SK-N-SH (cell line): ENCODE measurements at regions not wholly inside any gene's neighbourhood (a gene's known extent, or its start where the extent isn't known, plus 50 kb on each side); places are given as distances from the start of the nearest gene placed in this dataset.

Source experiments
- CTCF ChIA-PET: fragments of 300-600, 350-600 bp; formaldehyde crosslinking; extraction: SDS; loops from one replicate; lab custom pipeline; 2021; lab: Yijun Ruan, JAX
- POLR2A ChIA-PET: fragments of 350-600 bp; sonication (Branson Sonifier 250); formaldehyde crosslinking; extraction: SDS; loops from one replicate; lab custom pipeline; 2020; ENCODE audit warnings: antibody characterized with exemption, inconsistent platforms; lab: Yijun Ruan, JAX
- DNase-seq: peaks from one replicate; pipeline ENCODE4 v3.0.0; 2012
- H2AFZ ChIP-seq: fragments of 200-600 bp; sonication (generic); 2 replicates; pipeline ENCODE4 v1.8.1; 2016; ENCODE audit warnings: antibody characterized with exemption, mild to moderate bottlenecking, low read depth
- H3F3A ChIP-seq: fragments of 200-600 bp; sonication (generic); replicated peaks from 2 replicates; pipeline ENCODE3; 2016; ENCODE audit warnings: antibody characterized with exemption, mild to moderate bottlenecking; ENCODE audit not compliant: insufficient read depth
- H3K27ac ChIP-seq, 2 experiments: fragments of 200-500 bp in 1 of 2; fragments of 200-600 bp in 1 of 2; sonication (Bioruptor generic) in 1 of 2; sonication (generic), shearing (Covaris generic) in 1 of 2; 2 replicates each; pipeline versions ENCODE4 v1.5.1 to v1.6.1; 2014 to 2016; ENCODE audit warnings: low read depth in 2 of 2, inconsistent platforms in 1 of 2, low read length in 1 of 2, mild to moderate bottlenecking in 1 of 2, mixed read lengths in 1 of 2
- H3K27me3 ChIP-seq: fragments of 200-600 bp; sonication (generic), shearing (Covaris generic); 2 replicates; pipeline ENCODE4 v1.6.1; 2016; ENCODE audit warnings: mixed run types; ENCODE audit not compliant: insufficient read depth
- H3K36me3 ChIP-seq, 2 experiments: fragments of 200-500 bp in 1 of 2; fragments of 200-600 bp in 1 of 2; sonication (Bioruptor generic) in 1 of 2; sonication (generic) in 1 of 2; replicated peaks in 1 of 2; 2 replicates each; pipeline versions ENCODE3 to v1.5.1; 2014 to 2016; ENCODE audit warnings: low read length in 1 of 2, mild to moderate bottlenecking in 1 of 2; ENCODE audit not compliant: insufficient read depth in 2 of 2, control insufficient read depth in 1 of 2
- H3K4me1 ChIP-seq, 2 experiments: fragments of 200-500 bp in 1 of 2; fragments of 200-600 bp in 1 of 2; sonication (Bioruptor generic) in 1 of 2; sonication (generic), shearing (Covaris generic) in 1 of 2; 2 replicates each; pipeline versions ENCODE4 v1.5.1 to v1.6.1; 2014 to 2016; ENCODE audit warnings: low read depth in 1 of 2, low read length in 1 of 2, mixed run types in 1 of 2; ENCODE audit not compliant: insufficient read depth in 2 of 2, control insufficient read depth in 1 of 2
- H3K4me2 ChIP-seq: fragments of 200-600 bp; sonication (generic), shearing (Covaris generic); 2 replicates; pipeline ENCODE4 v1.6.1; 2017; ENCODE audit warnings: mixed run types
- H3K4me3 ChIP-seq, 2 experiments: fragments of 200-500 bp in 1 of 2; fragments of 200-600 bp in 1 of 2; sonication (Bioruptor generic) in 1 of 2; sonication (generic), shearing (Covaris generic) in 1 of 2; 2 replicates each; pipeline versions ENCODE4 v1.5.1 to v1.8.1; 2014 to 2016; ENCODE audit warnings: low read depth in 2 of 2, inconsistent platforms in 1 of 2, low read length in 1 of 2, mild to moderate bottlenecking in 1 of 2, mixed read lengths in 1 of 2, moderate library complexity in 1 of 2
- H3K79me2 ChIP-seq: fragments of 200-600 bp; sonication (generic); 2 replicates; pipeline ENCODE4 v1.8.1; 2017; ENCODE audit warnings: mild to moderate bottlenecking; ENCODE audit not compliant: insufficient read depth
- H3K9ac ChIP-seq: fragments of 200-600 bp; sonication (generic); 2 replicates; pipeline ENCODE4 v1.6.1; 2017; ENCODE audit warnings: mixed run types
- H3K9me2 ChIP-seq: fragments of 200-600 bp; sonication (generic); 2 replicates; pipeline ENCODE4 v1.6.1; 2017; ENCODE audit warnings: mixed run types
- H3K9me3 ChIP-seq: fragments of 200-600 bp; sonication (generic); 2 replicates; pipeline ENCODE4 v1.6.1; 2017; ENCODE audit warnings: mixed run types, mild to moderate bottlenecking, moderate library complexity
- H4K20me1 ChIP-seq: fragments of 200-600 bp; sonication (generic); 2 replicates; pipeline ENCODE4 v1.6.1; 2017; ENCODE audit warnings: mild to moderate bottlenecking, mixed run types; ENCODE audit not compliant: insufficient read depth
- EZH2phosphoT487 ChIP-seq: fragments of 200-600 bp; sonication (generic); IDR thresholded peaks from 2 replicates; pipeline ENCODE4 v1.6.1; 2017; ENCODE audit warnings: low read depth, mixed run types, mild to moderate bottlenecking, antibody characterized with exemption, moderate library complexity, borderline replicate concordance
- FOXM1 ChIP-seq: IDR thresholded peaks from 2 replicates; pipeline ENCODE4 v1.4.0; 2012; ENCODE audit warnings: low read depth, mild to moderate bottlenecking
- GABPA ChIP-seq: IDR thresholded peaks from 2 replicates; pipeline ENCODE4 v1.4.0; 2012; ENCODE audit warnings: low read depth, mild to moderate bottlenecking
- JUND ChIP-seq: IDR thresholded peaks from 2 replicates; pipeline ENCODE4 v1.4.0; 2012
- MEF2A ChIP-seq: IDR thresholded peaks from 2 replicates; pipeline ENCODE4 v1.4.0; 2012; ENCODE audit warnings: low read depth, borderline replicate concordance
- NRF1 ChIP-seq: IDR thresholded peaks from 2 replicates; pipeline ENCODE4 v1.6.1; 2012; ENCODE audit warnings: low read depth, mild to moderate bottlenecking, low read length
- POLR2AphosphoS5 ChIP-seq: IDR thresholded peaks from 2 replicates; pipeline ENCODE4 v1.6.1; 2012; ENCODE audit warnings: low read depth, low read length
- RCOR1 ChIP-seq: fragments of 150-350 bp; IDR thresholded peaks from 2 replicates; pipeline ENCODE4 v1.6.1; 2017; ENCODE audit warnings: antibody characterized with exemption, low read length
- RFX5 ChIP-seq: IDR thresholded peaks from 2 replicates; pipeline ENCODE4 v1.6.1; 2012; ENCODE audit warnings: mild to moderate bottlenecking, improper control_type of control experiment, low read length
- RXRA ChIP-seq: IDR thresholded peaks from 2 replicates; pipeline ENCODE4 v1.4.0; 2012; ENCODE audit warnings: low read depth, mild to moderate bottlenecking, borderline replicate concordance
- SIN3A ChIP-seq: IDR thresholded peaks from 2 replicates; pipeline ENCODE4 v1.6.1; 2012; ENCODE audit warnings: low read depth, mild to moderate bottlenecking, low read length, moderate library complexity, borderline replicate concordance
- TCF12 ChIP-seq: IDR thresholded peaks from 2 replicates; pipeline ENCODE4 v1.4.0; 2012
- TEAD4 ChIP-seq: IDR thresholded peaks from 2 replicates; pipeline ENCODE4 v1.4.0; 2012; ENCODE audit warnings: mild to moderate bottlenecking, borderline replicate concordance; ENCODE audit not compliant: insufficient read depth
- YY1 ChIP-seq: IDR thresholded peaks from 2 replicates; pipeline ENCODE4 v1.4.0; 2012; ENCODE audit warnings: low read depth, mild to moderate bottlenecking
- WGBS: methylation state at CpG from one replicate; pipeline ENCODE4 v1.1.6; 2017; ENCODE audit warnings: low lambda C conversion rate; 5-methylcytosine and 5-hydroxymethylcytosine counted together
- TF ChIP-seq, protein P1 (sequence below): IDR thresholded peaks from 2 replicates; pipeline ENCODE4 v1.4.0; 2012; ENCODE audit warnings: low read depth, borderline replicate concordance
- TF ChIP-seq, protein P2 (sequence below): IDR thresholded peaks from 2 replicates; pipeline ENCODE4 v1.4.0; 2012; ENCODE audit warnings: low read depth
- TF ChIP-seq, protein P3 (sequence below): fragments of 200-600 bp; sonication (generic); IDR thresholded peaks from 2 replicates; pipeline ENCODE4 v1.6.1; 2017; ENCODE audit warnings: antibody characterized with exemption, mild to moderate bottlenecking, moderate library complexity
- TF ChIP-seq, protein P4 (sequence below): fragments of 150-350 bp; IDR thresholded peaks from 2 replicates; pipeline ENCODE4 v1.6.1; 2016; ENCODE audit warnings: mild to moderate bottlenecking, low read depth, low read length
- TF ChIP-seq, protein P5 (sequence below): IDR thresholded peaks from 2 replicates; pipeline ENCODE4; 2012

DNA sequence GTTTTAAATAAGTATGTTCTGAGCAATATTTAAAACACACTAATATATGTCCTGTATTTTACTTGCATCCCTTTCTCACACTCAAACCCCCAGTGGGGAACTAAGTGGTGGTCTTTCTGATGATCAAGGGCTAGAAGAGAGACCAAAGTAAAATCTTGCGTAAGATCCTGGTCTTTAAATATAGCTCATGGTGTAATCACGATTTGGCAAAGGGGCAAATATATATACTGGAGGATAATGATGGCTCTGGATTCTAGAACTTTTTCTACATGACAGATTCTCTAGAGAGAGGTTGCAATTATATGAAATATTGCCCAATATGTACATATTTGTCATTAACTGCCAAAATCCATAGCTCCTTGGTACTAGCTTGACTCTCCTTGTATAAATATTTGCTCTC is 438.3 kb downstream of the NXPH1 start:
- H3K36me3 ChIP-seq = no peaks in the 10 kb centered on the region
- H3K4me2 ChIP-seq = no peak overlapping the region
- no peaks in the 10 kb centered on the region for H3K27me3 ChIP-seq
- 0 out of 2 replicates have a peak, but pooled peaks cover 7% of the 10 kb centered on the region for H3K9me2 ChIP-seq
- H3K79me2 ChIP-seq = no peaks in the 10 kb centered on the region
- no peak overlapping the region for H2AFZ ChIP-seq
- POLR2A ChIA-PET = no interaction called here
- no peaks in the 10 kb centered on the region for H3K4me1 ChIP-seq
- no peaks in the 10 kb centered on the region for H3F3A ChIP-seq
- TF ChIP-seq EZH2phosphoT487 = no peak
- no peak for TF ChIP-seq NRF1
- no peak for TF ChIP-seq TCF12
- TF ChIP-seq RFX5 = no peak
- TF ChIP-seq POLR2AphosphoS5 = no peak
- TF ChIP-seq, protein P1, sequence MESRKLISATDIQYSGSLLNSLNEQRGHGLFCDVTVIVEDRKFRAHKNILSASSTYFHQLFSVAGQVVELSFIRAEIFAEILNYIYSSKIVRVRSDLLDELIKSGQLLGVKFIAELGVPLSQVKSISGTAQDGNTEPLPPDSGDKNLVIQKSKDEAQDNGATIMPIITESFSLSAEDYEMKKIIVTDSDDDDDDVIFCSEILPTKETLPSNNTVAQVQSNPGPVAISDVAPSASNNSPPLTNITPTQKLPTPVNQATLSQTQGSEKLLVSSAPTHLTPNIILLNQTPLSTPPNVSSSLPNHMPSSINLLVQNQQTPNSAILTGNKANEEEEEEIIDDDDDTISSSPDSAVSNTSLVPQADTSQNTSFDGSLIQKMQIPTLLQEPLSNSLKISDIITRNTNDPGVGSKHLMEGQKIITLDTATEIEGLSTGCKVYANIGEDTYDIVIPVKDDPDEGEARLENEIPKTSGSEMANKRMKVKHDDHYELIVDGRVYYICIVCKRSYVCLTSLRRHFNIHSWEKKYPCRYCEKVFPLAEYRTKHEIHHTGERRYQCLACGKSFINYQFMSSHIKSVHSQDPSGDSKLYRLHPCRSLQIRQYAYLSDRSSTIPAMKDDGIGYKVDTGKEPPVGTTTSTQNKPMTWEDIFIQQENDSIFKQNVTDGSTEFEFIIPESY = no peak
- TF ChIP-seq, protein P2, sequence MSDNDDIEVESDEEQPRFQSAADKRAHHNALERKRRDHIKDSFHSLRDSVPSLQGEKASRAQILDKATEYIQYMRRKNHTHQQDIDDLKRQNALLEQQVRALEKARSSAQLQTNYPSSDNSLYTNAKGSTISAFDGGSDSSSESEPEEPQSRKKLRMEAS = no peak
- TF ChIP-seq FOXM1 = no peak
- TF ChIP-seq JUND = no peak
- TF ChIP-seq, protein P3, sequence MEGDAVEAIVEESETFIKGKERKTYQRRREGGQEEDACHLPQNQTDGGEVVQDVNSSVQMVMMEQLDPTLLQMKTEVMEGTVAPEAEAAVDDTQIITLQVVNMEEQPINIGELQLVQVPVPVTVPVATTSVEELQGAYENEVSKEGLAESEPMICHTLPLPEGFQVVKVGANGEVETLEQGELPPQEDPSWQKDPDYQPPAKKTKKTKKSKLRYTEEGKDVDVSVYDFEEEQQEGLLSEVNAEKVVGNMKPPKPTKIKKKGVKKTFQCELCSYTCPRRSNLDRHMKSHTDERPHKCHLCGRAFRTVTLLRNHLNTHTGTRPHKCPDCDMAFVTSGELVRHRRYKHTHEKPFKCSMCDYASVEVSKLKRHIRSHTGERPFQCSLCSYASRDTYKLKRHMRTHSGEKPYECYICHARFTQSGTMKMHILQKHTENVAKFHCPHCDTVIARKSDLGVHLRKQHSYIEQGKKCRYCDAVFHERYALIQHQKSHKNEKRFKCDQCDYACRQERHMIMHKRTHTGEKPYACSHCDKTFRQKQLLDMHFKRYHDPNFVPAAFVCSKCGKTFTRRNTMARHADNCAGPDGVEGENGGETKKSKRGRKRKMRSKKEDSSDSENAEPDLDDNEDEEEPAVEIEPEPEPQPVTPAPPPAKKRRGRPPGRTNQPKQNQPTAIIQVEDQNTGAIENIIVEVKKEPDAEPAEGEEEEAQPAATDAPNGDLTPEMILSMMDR = no peak
- TF ChIP-seq RXRA = no peak
- no peak for TF ChIP-seq RCOR1
- TF ChIP-seq, protein P4, sequence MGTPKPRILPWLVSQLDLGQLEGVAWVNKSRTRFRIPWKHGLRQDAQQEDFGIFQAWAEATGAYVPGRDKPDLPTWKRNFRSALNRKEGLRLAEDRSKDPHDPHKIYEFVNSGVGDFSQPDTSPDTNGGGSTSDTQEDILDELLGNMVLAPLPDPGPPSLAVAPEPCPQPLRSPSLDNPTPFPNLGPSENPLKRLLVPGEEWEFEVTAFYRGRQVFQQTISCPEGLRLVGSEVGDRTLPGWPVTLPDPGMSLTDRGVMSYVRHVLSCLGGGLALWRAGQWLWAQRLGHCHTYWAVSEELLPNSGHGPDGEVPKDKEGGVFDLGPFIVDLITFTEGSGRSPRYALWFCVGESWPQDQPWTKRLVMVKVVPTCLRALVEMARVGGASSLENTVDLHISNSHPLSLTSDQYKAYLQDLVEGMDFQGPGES = no peak
- no peak for TF ChIP-seq TEAD4
- TF ChIP-seq GABPA = no peak
- no peak for TF ChIP-seq SIN3A
- TF ChIP-seq, protein P5, sequence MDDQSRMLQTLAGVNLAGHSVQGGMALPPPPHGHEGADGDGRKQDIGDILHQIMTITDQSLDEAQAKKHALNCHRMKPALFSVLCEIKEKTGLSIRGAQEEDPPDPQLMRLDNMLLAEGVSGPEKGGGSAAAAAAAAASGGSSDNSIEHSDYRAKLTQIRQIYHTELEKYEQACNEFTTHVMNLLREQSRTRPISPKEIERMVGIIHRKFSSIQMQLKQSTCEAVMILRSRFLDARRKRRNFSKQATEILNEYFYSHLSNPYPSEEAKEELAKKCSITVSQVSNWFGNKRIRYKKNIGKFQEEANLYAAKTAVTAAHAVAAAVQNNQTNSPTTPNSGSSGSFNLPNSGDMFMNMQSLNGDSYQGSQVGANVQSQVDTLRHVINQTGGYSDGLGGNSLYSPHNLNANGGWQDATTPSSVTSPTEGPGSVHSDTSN = no peak
- TF ChIP-seq YY1 = no peak
- no peak for TF ChIP-seq MEF2A
- peaks cover 6% of the 10 kb centered on the region; the same call in 1 of the 2 replicates for H3K9me3 ChIP-seq
- no peak overlapping the region for H3K9ac ChIP-seq
- 33% methylated on average over 2 of the region's 2 CpGs for WGBS
- no peak overlapping the region for H3K4me3 ChIP-seq
- CTCF ChIA-PET = interaction anchor here (1.5 kb wide), 1 partner anchor 9 kb away, joined by 3 read pairs; no protein-coding TSS in a partner anchor
- H3K27ac ChIP-seq = no peak overlapping the region
- no peaks in the 10 kb centered on the region for H4K20me1 ChIP-seq
- DNase-seq = no peak
